ENCODE measurements at regions not wholly inside any gene's neighbourhood (a gene's known extent, or its start where the extent isn't known, plus 50 kb on each side); places are given as distances from the start of the nearest gene placed in this dataset.

DNA sequence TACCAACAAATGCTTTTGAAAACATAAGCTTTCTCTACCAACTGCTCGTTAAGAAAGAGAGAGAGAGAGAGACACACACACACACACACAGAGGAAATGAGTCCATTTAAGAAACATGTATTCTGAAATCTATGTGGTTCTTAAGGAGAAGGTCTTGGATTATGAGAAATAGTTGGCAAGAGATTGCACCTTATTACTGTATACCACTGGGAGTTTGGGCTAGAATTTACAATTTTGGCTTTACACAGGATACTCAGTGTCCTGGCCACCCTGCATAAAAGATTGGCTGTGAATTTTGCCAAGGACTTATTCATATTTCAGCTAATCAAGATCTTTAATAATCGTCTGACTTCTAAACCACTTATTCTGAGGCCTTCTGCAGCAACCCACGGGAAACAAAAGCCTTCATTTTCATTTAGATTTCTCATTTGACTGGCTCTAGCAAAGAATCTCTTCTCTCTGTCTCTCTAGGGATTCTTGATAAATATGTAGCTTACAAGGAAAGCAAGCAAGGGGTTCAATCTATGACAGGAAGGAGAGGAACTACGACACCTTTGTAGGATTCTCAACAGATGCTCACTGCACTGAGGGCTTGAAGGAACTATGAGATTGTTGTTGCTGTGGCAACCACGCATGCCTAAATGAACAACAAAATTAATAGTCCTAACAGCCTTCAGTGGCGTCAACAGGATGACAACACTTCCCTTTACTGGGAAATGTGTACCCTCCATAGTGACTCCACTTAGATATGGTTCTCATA, 75.3 kb upstream of the GNAO1 start:
- Histone ChIP-seq H3K9me3 (ENCODE audit: insufficient read depth, low read length) (no peaks in the 10 kb centered on the region), H3K4me2 (ENCODE audit: low read depth, low read length, poor library complexity, severe bottlenecking) (no peak overlapping the region), H3K9ac (ENCODE audit: low read length) (no peak overlapping the region), H3K79me2 (ENCODE audit: insufficient read depth, low read length) (no peaks in the 10 kb centered on the region), H3K9me2 (replicated peaks; ENCODE audit: insufficient read depth, low read length) (no peaks in the 10 kb centered on the region), H3K4me3 (ENCODE audit: insufficient read depth, low read length, poor library complexity, severe bottlenecking) (no peak overlapping the region), H3F3A (ENCODE audit: insufficient read depth) (no peaks in the 10 kb centered on the region), H3K27ac (ENCODE audit: low read depth, low read length) (no peak overlapping the region), H3K36me3 (ENCODE audit: low read length) (no peaks in the 10 kb centered on the region), H4K20me1 (ENCODE audit: low read depth, low read length) (no peaks in the 10 kb centered on the region), H3K27me3 (ENCODE audit: low read length) (no peaks in the 10 kb centered on the region), H2AFZ (ENCODE audit: low read depth, low read length, severe bottlenecking) (no peak overlapping the region)
- no peak for TF ChIP-seq EZH2phosphoT487 (conservative IDR thresholded peaks at IDR 0.05; ENCODE audit: low read length)
- TF ChIP-seq, protein P1, sequence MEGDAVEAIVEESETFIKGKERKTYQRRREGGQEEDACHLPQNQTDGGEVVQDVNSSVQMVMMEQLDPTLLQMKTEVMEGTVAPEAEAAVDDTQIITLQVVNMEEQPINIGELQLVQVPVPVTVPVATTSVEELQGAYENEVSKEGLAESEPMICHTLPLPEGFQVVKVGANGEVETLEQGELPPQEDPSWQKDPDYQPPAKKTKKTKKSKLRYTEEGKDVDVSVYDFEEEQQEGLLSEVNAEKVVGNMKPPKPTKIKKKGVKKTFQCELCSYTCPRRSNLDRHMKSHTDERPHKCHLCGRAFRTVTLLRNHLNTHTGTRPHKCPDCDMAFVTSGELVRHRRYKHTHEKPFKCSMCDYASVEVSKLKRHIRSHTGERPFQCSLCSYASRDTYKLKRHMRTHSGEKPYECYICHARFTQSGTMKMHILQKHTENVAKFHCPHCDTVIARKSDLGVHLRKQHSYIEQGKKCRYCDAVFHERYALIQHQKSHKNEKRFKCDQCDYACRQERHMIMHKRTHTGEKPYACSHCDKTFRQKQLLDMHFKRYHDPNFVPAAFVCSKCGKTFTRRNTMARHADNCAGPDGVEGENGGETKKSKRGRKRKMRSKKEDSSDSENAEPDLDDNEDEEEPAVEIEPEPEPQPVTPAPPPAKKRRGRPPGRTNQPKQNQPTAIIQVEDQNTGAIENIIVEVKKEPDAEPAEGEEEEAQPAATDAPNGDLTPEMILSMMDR (IDR thresholded peaks at IDR 0.05; ENCODE audit: insufficient read depth, low read length, poor library complexity, severe bottlenecking) = no peak

DNA sequence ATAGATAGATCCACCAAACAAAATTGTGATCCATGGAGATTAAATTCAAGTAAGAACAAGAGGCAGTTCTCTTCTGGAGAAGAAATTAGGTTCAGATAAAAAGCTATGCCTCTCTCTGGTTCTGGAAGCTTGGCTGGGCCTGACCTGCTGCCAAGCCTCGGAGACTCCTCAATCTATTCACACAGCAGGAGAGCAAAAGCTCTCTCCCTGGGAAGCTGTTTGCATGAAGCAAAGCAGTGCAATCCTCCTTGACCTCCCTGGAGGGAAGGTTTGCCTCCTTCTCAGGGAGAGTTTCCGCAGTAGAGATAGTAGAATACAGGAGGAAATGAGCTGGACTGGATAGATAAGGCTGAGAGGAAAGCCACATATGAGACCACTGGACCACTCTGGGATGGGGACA, 78.1 kb upstream of the GNAO1 start:
- no peaks in the 10 kb centered on the region for H3K9me3 ChIP-seq (ENCODE audit: insufficient read depth, low read length)
- H3K79me2 ChIP-seq (ENCODE audit: insufficient read depth, low read length) = no peaks in the 10 kb centered on the region
- no peaks in the 10 kb centered on the region for H3K27me3 ChIP-seq (ENCODE audit: low read length)
- H2AFZ ChIP-seq (ENCODE audit: low read depth, low read length, severe bottlenecking) = no peak overlapping the region
- no peak overlapping the region for H3K4me3 ChIP-seq (ENCODE audit: insufficient read depth, low read length, poor library complexity, severe bottlenecking)
- H3K36me3 ChIP-seq (ENCODE audit: low read length) = no peaks in the 10 kb centered on the region
- H3F3A ChIP-seq (ENCODE audit: insufficient read depth) = no peaks in the 10 kb centered on the region
- no peak overlapping the region for H3K9ac ChIP-seq (ENCODE audit: low read length)
- TF ChIP-seq, protein P1 (IDR thresholded peaks at IDR 0.05; ENCODE audit: insufficient read depth, low read length, poor library complexity, severe bottlenecking) = no peak
- no peak for TF ChIP-seq EZH2phosphoT487 (conservative IDR thresholded peaks at IDR 0.05; ENCODE audit: low read length)
- H3K4me2 ChIP-seq (ENCODE audit: low read depth, low read length, poor library complexity, severe bottlenecking) = no peak overlapping the region
- H4K20me1 ChIP-seq (ENCODE audit: low read depth, low read length) = no peaks in the 10 kb centered on the region
- no peak overlapping the region for H3K27ac ChIP-seq (ENCODE audit: low read depth, low read length)
- H3K9me2 ChIP-seq (replicated peaks; ENCODE audit: insufficient read depth, low read length) = no peaks in the 10 kb centered on the region

DNA sequence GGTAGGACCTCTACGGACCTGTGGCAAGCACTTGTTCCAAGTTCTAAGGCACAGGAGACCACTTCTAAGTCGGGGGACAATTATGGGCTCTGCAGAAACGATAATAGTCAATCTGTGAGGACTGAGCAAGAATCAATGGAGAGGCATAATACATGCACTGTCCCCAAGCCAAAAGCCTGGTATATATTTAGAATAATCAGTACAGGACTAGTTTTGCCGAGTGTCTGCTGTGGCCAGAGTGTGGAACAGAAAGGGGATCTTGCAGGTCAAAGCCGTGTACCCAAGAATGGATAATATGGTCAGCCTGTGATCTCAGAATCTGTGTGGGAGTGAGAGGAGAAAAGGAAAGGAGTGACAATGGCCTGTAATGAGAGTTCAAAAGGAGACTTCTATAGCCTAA, 80.2 kb upstream of the GNAO1 start:
- Histone ChIP-seq H3K9ac (ENCODE audit: low read length) (no peak overlapping the region), H3K27me3 (ENCODE audit: low read length) (no peaks in the 10 kb centered on the region), H3K4me3 (ENCODE audit: insufficient read depth, low read length, poor library complexity, severe bottlenecking) (no peak overlapping the region), H3K79me2 (ENCODE audit: insufficient read depth, low read length) (no peaks in the 10 kb centered on the region), H2AFZ (ENCODE audit: low read depth, low read length, severe bottlenecking) (no peak overlapping the region), H3F3A (ENCODE audit: insufficient read depth) (no peaks in the 10 kb centered on the region), H3K4me2 (ENCODE audit: low read depth, low read length, poor library complexity, severe bottlenecking) (no peak overlapping the region), H3K36me3 (ENCODE audit: low read length) (no peaks in the 10 kb centered on the region), H4K20me1 (ENCODE audit: low read depth, low read length) (no peaks in the 10 kb centered on the region), H3K27ac (ENCODE audit: low read depth, low read length) (no peak overlapping the region), H3K9me3 (ENCODE audit: insufficient read depth, low read length) (no peaks in the 10 kb centered on the region), H3K9me2 (replicated peaks; ENCODE audit: insufficient read depth, low read length) (no peaks in the 10 kb centered on the region)
- TF ChIP-seq EZH2phosphoT487 (conservative IDR thresholded peaks at IDR 0.05; ENCODE audit: low read length) = no peak
- TF ChIP-seq, protein P1 (IDR thresholded peaks at IDR 0.05; ENCODE audit: insufficient read depth, low read length, poor library complexity, severe bottlenecking) = no peak

All from SU-DHL-6 (cell line).